ENCODE measurements at regions not wholly inside any gene's neighbourhood (a gene's known extent, or its start where the extent isn't known, plus 50 kb on each side); places are given as distances from the start of the nearest gene placed in this dataset.
A peak's percentile ranks its signal among the peaks of the same experiment; 100 is the strongest.
"Not testable (repeated sequence)": the region's sequence is repeated elsewhere in the genome, so short reads cannot be mapped to it uniquely, and the experiment has no call there.

- DNase-seq, result peak; percentile 74
- Histone ChIP-seq H3K9me3 (no peaks in the 10 kb centered on the region), H3K27ac (no peak overlapping the region), H3K36me3 (no peaks in the 10 kb centered on the region), H3K27me3 (no peaks in the 10 kb centered on the region), H3K4me1 (no peaks in the 10 kb centered on the region), H3K4me3 (no peak overlapping the region), H3K9ac (ENCODE audit: low read depth in 2 of 2, low read length in 2 of 2) (no peak overlapping the region)
- intact Hi-C loops (cut with DNase I), result no loop called here
- TF ChIP-seq CTCF (IDR thresholded peaks at IDR 0.05), result peak; percentile 57
Measured at GRCh38 chr7:142482891-142483658, 225.2 kb upstream of the PRSS58 start.

- Histone ChIP-seq H3K27me3 (no peaks in the 10 kb centered on the region), H3K9me3 (no peaks in the 10 kb centered on the region), H3K9ac (ENCODE audit: low read depth in 2 of 2, low read length in 2 of 2) (no peak overlapping the region), H3K4me3 (no peak overlapping the region), H3K4me1 (no peaks in the 10 kb centered on the region), H3K36me3 (no peaks in the 10 kb centered on the region), H3K27ac (no peak overlapping the region)
- no peak for DNase-seq
- intact Hi-C loops (cut with DNase I), result no loop called here
- no peak for TF ChIP-seq CTCF (IDR thresholded peaks at IDR 0.05)
Measured at GRCh38 chr7:142481548-142481947, 223.7 kb upstream of the PRSS58 start.

GRCh38 chr7:142478479-142479220 lies 220.8 kb upstream of the PRSS58 start:
- intact Hi-C loops (cut with DNase I), result no loop called here
- no peak overlapping the region for H3K27ac ChIP-seq
- DNase-seq, result peak; percentile 58
- H3K4me3 ChIP-seq, result no peak overlapping the region
- peak; percentile 66 for TF ChIP-seq CTCF (IDR thresholded peaks at IDR 0.05)
- H3K9ac ChIP-seq (ENCODE audit: low read depth in 2 of 2, low read length in 2 of 2), result no peak overlapping the region
- no peaks in the 10 kb centered on the region for H3K36me3 ChIP-seq
- no peaks in the 10 kb centered on the region for H3K4me1 ChIP-seq
- no peaks in the 10 kb centered on the region for H3K27me3 ChIP-seq
- no peaks in the 10 kb centered on the region for H3K9me3 ChIP-seq

DNA sequence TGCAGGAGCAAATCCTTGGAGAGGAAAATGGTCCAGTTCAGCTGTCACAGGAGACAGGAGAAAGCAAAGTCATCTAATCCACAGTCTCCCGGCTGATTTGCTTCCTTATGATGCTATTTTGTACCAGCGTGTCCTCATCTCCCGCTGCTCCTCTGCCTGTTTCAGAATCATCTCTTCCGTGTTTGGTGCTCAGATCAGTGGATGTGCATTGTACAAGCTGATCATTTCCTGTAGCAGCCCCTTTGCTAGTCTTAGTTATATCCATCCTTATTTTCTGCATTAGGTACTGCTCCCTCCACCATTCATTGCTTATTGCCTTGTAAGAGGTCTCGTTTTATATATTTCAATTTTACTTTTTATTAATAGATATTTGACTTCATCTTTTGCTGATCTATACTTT lies 219.9 kb upstream of the PRSS58 start:
- H3K9me3 ChIP-seq; H3K4me3 ChIP-seq; H3K27ac ChIP-seq; H3K9ac ChIP-seq (ENCODE audit: low read depth in 2 of 2, low read length in 2 of 2); DNase-seq; H3K4me1 ChIP-seq; intact Hi-C loops (cut with DNase I); H3K36me3 ChIP-seq; H3K27me3 ChIP-seq: not testable (repeated sequence)

DNA sequence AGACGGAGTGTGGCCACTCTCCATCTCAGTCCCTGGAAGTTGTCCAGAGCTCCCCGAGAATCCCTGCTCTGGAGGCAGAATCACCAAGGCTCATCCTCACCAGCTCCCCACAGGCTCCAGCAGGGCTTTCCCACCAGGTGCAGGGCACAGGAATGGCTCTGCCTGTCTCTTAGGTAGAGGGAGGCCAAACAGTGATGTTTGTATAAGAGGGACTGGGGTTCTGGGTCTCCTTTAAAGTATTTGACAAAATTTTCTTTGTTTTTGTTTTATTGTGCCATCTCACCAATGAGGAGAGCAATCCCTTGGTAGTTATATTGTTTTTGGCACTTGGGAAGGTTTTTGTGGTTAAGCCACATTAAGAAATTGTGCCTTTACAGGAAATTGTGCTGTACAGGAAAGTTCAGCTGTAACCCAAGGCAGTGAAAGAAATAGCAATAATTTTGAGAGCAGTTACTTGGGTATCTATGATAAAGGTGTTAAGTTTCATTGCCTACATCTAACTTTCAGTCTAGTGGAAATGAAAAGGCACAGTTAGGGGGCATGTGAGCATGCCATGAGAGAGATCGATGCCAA lies 219.3 kb upstream of the PRSS58 start:
- no peak for TF ChIP-seq CTCF (IDR thresholded peaks at IDR 0.05)
- intact Hi-C loops (cut with DNase I), result no loop called here
- H3K9me3 ChIP-seq, result no peaks in the 10 kb centered on the region

More for the DNA sequence above, 219.3 kb upstream of the PRSS58 start:
- no peaks in the 10 kb centered on the region for H3K4me1 ChIP-seq
- no peak overlapping the region for H3K9ac ChIP-seq (ENCODE audit: low read depth in 2 of 2, low read length in 2 of 2)
- no peaks in the 10 kb centered on the region for H3K27me3 ChIP-seq
- no peaks in the 10 kb centered on the region for H3K36me3 ChIP-seq
- no peak for DNase-seq
- no peak overlapping the region for H3K4me3 ChIP-seq
- H3K27ac ChIP-seq, result no peak overlapping the region
